LoVo (cell line): ENCODE measurements at regions not wholly inside any gene's neighbourhood (a gene's known extent, or its start where the extent isn't known, plus 50 kb on each side); places are given as distances from the start of the nearest gene placed in this dataset.
"Not testable (repeated sequence)": the region's sequence is repeated elsewhere in the genome, so short reads cannot be mapped to it uniquely, and the experiment has no call there.

Source experiments
- DNase-seq: peaks from one replicate; pipeline ENCODE4 v3.0.0-alpha.2; 2016; ENCODE audit warnings: low spot score

- no peak for DNase-seq
These were observed 58.9 kb downstream of the DHRS2 start for GRCh38 chr14:23694949-23695663.

GRCh38 chr14:23695664-23695999, 59.5 kb downstream of the DHRS2 start:
- DNase-seq = no peak

- DNase-seq = no peak
These were observed 60.6 kb downstream of the DHRS2 start for GRCh38 chr14:23696701-23697239.

- DNase-seq = no peak
These were observed 61.5 kb downstream of the DHRS2 start for GRCh38 chr14:23697680-23698079.

GRCh38 chr14:23702656-23703426, 66.7 kb downstream of the DHRS2 start:
- no peak for DNase-seq

GRCh38 chr14:23704890-23705289, 68.7 kb downstream of the DHRS2 start:
- DNase-seq = no peak

GRCh38 chr14:23707415-23707814, 71.3 kb downstream of the DHRS2 start:
- no peak for DNase-seq

- DNase-seq = no peak
These were observed 72.2 kb downstream of the DHRS2 start for GRCh38 chr14:23708343-23708742.

- DNase-seq = no peak
These were observed 73.8 kb downstream of the DHRS2 start for GRCh38 chr14:23709923-23710322.

GRCh38 chr14:23712287-23712686, 76.1 kb downstream of the DHRS2 start:
- DNase-seq = no peak

- DNase-seq = no peak
These were observed 83.2 kb downstream of the DHRS2 start for GRCh38 chr14:23719225-23719985.

GRCh38 chr14:23722675-23723074, 86.5 kb downstream of the DHRS2 start:
- DNase-seq = no peak

GRCh38 chr14:23723911-23724310, 87.7 kb downstream of the DHRS2 start:
- no peak for DNase-seq

- DNase-seq = no peak
These were observed 89.4 kb downstream of the DHRS2 start for GRCh38 chr14:23725528-23725927.

GRCh38 chr14:23725980-23726710, 90.0 kb downstream of the DHRS2 start:
- no peak for DNase-seq

- DNase-seq = peak; percentile 74
These were observed 91.6 kb downstream of the DHRS2 start for GRCh38 chr14:23727566-23728335.

- no peak for DNase-seq
These were observed 92.6 kb downstream of the DHRS2 start for GRCh38 chr14:23728791-23729190.

GRCh38 chr14:23729720-23730387, 93.7 kb downstream of the DHRS2 start:
- no peak for DNase-seq

GRCh38 chr14:23735394-23735793, 99.2 kb downstream of the DHRS2 start:
- no peak for DNase-seq

GRCh38 chr14:23744368-23744767, 108.2 kb downstream of the DHRS2 start:
- DNase-seq = not testable (repeated sequence)

GRCh38 chr14:23750357-23750756, 114.2 kb downstream of the DHRS2 start:
- no peak for DNase-seq
